Renal pelvis (tissue), 1 donor: ENCODE measurements at regions not wholly inside any gene's neighbourhood (a gene's known extent, or its start where the extent isn't known, plus 50 kb on each side); places are given as distances from the start of the nearest gene placed in this dataset.
A peak's percentile ranks its signal among the peaks of the same experiment; 100 is the strongest.
"Not testable (repeated sequence)": the region's sequence is repeated elsewhere in the genome, so short reads cannot be mapped to it uniquely, and the experiment has no call there.

Experiments used
- DNase-seq: peaks from one replicate; pipeline ENCODE4 v3.0.0-alpha.2; 2013

GRCh38 chr16:51851111-51851510 lies 695.8 kb downstream of the TOX3 start:
- DNase-seq = no peak

- no peak for DNase-seq
Observed at GRCh38 chr16:51849715-51850114, 697.2 kb downstream of the TOX3 start.

- DNase-seq = peak; percentile 82
Observed at GRCh38 chr16:51845586-51846305, 694.7 kb upstream of the SALL1 start.

GRCh38 chr16:51839727-51840462 lies 688.8 kb upstream of the SALL1 start:
- no peak for DNase-seq

- no peak for DNase-seq
Observed at GRCh38 chr16:51834794-51835193, 683.7 kb upstream of the SALL1 start.

- DNase-seq = no peak
Observed at GRCh38 chr16:51834133-51834532, 683.1 kb upstream of the SALL1 start.

- DNase-seq = no peak
Observed at GRCh38 chr16:51831595-51832367, 680.7 kb upstream of the SALL1 start.

GRCh38 chr16:51831034-51831433 lies 680.0 kb upstream of the SALL1 start:
- DNase-seq = not testable (repeated sequence)

- DNase-seq = no peak
Observed at GRCh38 chr16:51825779-51826178, 674.7 kb upstream of the SALL1 start.

GRCh38 chr16:51822471-51822870 lies 671.4 kb upstream of the SALL1 start:
- DNase-seq = no peak

GRCh38 chr16:51821527-51821926 lies 670.5 kb upstream of the SALL1 start:
- no peak for DNase-seq

- no peak for DNase-seq
Observed at GRCh38 chr16:51820176-51820575, 669.1 kb upstream of the SALL1 start.

GRCh38 chr16:51818342-51818944 lies 667.4 kb upstream of the SALL1 start:
- DNase-seq = peak; percentile 69

- DNase-seq = no peak
Observed at GRCh38 chr16:51816929-51817328, 665.9 kb upstream of the SALL1 start.

GRCh38 chr16:51815523-51815922 lies 664.5 kb upstream of the SALL1 start:
- no peak for DNase-seq

- DNase-seq = no peak
Observed at GRCh38 chr16:51814617-51815016, 663.5 kb upstream of the SALL1 start.

- DNase-seq = no peak
Observed at GRCh38 chr16:51813609-51814008, 662.5 kb upstream of the SALL1 start.

- DNase-seq = no peak
Observed at GRCh38 chr16:51812945-51813344, 661.9 kb upstream of the SALL1 start.

GRCh38 chr16:51807551-51807950 lies 656.5 kb upstream of the SALL1 start:
- DNase-seq = no peak

GRCh38 chr16:51801635-51802034 lies 650.6 kb upstream of the SALL1 start:
- DNase-seq = no peak

- DNase-seq = no peak
Observed at GRCh38 chr16:51797669-51798259, 646.7 kb upstream of the SALL1 start.

- no peak for DNase-seq
Observed at GRCh38 chr16:51779240-51779639, 628.2 kb upstream of the SALL1 start.
